Endothelial cell of umbilical vein (primary cell): ENCODE measurements at regions not wholly inside any gene's neighbourhood (a gene's known extent, or its start where the extent isn't known, plus 50 kb on each side); places are given as distances from the start of the nearest gene placed in this dataset.

Experiments
- BruUV-seq: library from RNA; stranded (reverse); fragments of 400-500 nt; replicated peaks from 2 replicates; lab custom pipeline; 2021; lab: Mats Ljungman, UMichigan
- CTCF ChIA-PET: fragments of 300-600, 350-600 bp; sonication (Branson Sonifier 250); formaldehyde crosslinking; loops from one replicate; lab custom pipeline; 2021; ENCODE audit warnings: antibody characterized with exemption, inconsistent platforms; lab: Charles Lee
- POLR2A ChIA-PET: fragments of 300-600, 350-600 bp; sonication (Branson Sonifier 250); formaldehyde crosslinking; loops from one replicate; lab custom pipeline; 2021; ENCODE audit warnings: antibody characterized with exemption, inconsistent platforms; lab: Charles Lee
- DNase-seq: peaks from one replicate; pipeline ENCODE4 v3.0.0-alpha.2; 2011; ENCODE audit warnings: low read depth, low spot score
- FAIRE-seq: peaks from 2 replicates; lab custom pipeline; 2011; peaks lifted over from hg19 to GRCh38; lab: Jason Lieb, UNC
- H2AFZ ChIP-seq: 2 replicates; pipeline ENCODE4 v1.6.0; 2012; ENCODE audit warnings: low read depth, low read length, control low read depth, inconsistent platforms
- H3K27ac ChIP-seq: 2 replicates; pipeline ENCODE4 v1.5.1; 2011; ENCODE audit warnings: low read depth, mild to moderate bottlenecking, control low read depth, low read length, moderate library complexity; ENCODE audit not compliant: insufficient read depth
- H3K27me3 ChIP-seq, 2 experiments: 2 replicates each; pipeline versions ENCODE4 v1.6.0 to v1.6.1; 2011; ENCODE audit warnings: low read length in 2 of 2, mixed read lengths in 1 of 2; ENCODE audit not compliant: control insufficient read depth in 2 of 2, insufficient read depth in 2 of 2
- H3K36me3 ChIP-seq, 2 experiments: 2 replicates in 1 of 2; 3 replicates in 1 of 2; pipeline ENCODE4 v1.5.1; 2011; ENCODE audit warnings: low read length in 2 of 2, mild to moderate bottlenecking in 1 of 2, moderate library complexity in 1 of 2; ENCODE audit not compliant: control insufficient read depth in 2 of 2, insufficient read depth in 2 of 2; ENCODE audit errors: extremely low read depth in 1 of 2
- H3K4me1 ChIP-seq: 3 replicates; pipeline ENCODE4 v1.5.1; 2011; ENCODE audit warnings: mild to moderate bottlenecking, low read length; ENCODE audit not compliant: control insufficient read depth, insufficient read depth; ENCODE audit errors: extremely low read depth
- H3K4me2 ChIP-seq: 2 replicates; pipeline ENCODE4 v1.6.1; 2011; ENCODE audit warnings: low read length, control low read depth, mixed read lengths; ENCODE audit not compliant: insufficient read depth
- H3K4me3 ChIP-seq, 3 experiments: fragments of 200-600 bp in 1 of 3; sonication (generic), shearing (Covaris generic) in 1 of 3; replicated peaks in 1 of 3; 2 replicates each; pipeline ENCODE4 v1.5.1; 2011 to 2016; ENCODE audit warnings: control low read depth in 3 of 3, low read length in 3 of 3, mild to moderate bottlenecking in 2 of 3, inconsistent platforms in 1 of 3, low read depth in 1 of 3, moderate library complexity in 1 of 3; ENCODE audit not compliant: insufficient read depth in 1 of 3
- H3K79me2 ChIP-seq: 2 replicates; pipeline ENCODE4 v1.6.0; 2012; ENCODE audit warnings: low read length, inconsistent platforms; ENCODE audit not compliant: control insufficient read depth, insufficient read depth
- H3K9ac ChIP-seq: replicated peaks from 2 replicates; pipeline ENCODE3; 2011; ENCODE audit warnings: low read length, control low read depth; ENCODE audit not compliant: insufficient read depth; ENCODE audit errors: extremely low read depth
- H3K9me1 ChIP-seq: replicated peaks from 3 replicates; pipeline ENCODE4 v1.6.0; 2011; ENCODE audit warnings: mild to moderate bottlenecking, low read length; ENCODE audit not compliant: control insufficient read depth, insufficient read depth; ENCODE audit errors: extremely low read depth
- H3K9me3 ChIP-seq: replicated peaks from 2 replicates; pipeline ENCODE4 v1.5.1; 2012; ENCODE audit warnings: low read length, inconsistent platforms; ENCODE audit not compliant: control insufficient read depth, insufficient read depth
- H4K20me1 ChIP-seq: replicated peaks from 2 replicates; pipeline ENCODE3; 2011; ENCODE audit warnings: mild to moderate bottlenecking, low read length; ENCODE audit not compliant: control insufficient read depth, insufficient read depth; ENCODE audit errors: extremely low read depth
- CTCF ChIP-seq, 2 donors: IDR thresholded peaks; 1 replicate in 1 of 2; 2 replicates in 1 of 2; pipeline ENCODE4 v1.5.1; 2011; ENCODE audit warnings: low read length in 2 of 2, mild to moderate bottlenecking in 2 of 2, moderate library complexity in 2 of 2, control low read depth in 1 of 2, inconsistent platforms in 1 of 2, low read depth in 1 of 2; ENCODE audit not compliant: insufficient read depth in 1 of 2; ENCODE audit errors: extremely low read depth in 1 of 2
- EZH2 ChIP-seq: IDR thresholded peaks from 2 replicates; pipeline ENCODE4 v1.6.1; 2012; ENCODE audit warnings: borderline replicate concordance, low read depth, mild to moderate bottlenecking, moderate library complexity, low read length, inconsistent platforms; ENCODE audit not compliant: severe bottlenecking
- FOS ChIP-seq: IDR thresholded peaks from 2 replicates; pipeline ENCODE4 v1.6.1; 2011; ENCODE audit warnings: mild to moderate bottlenecking, low read length, moderate library complexity, borderline replicate concordance; ENCODE audit not compliant: insufficient read depth
- GATA2 ChIP-seq: IDR thresholded peaks from 2 replicates; pipeline ENCODE4 v1.7.0; 2011; ENCODE audit warnings: low read depth, mild to moderate bottlenecking, moderate library complexity, mixed read lengths, low read length; ENCODE audit not compliant: insufficient read length, insufficient read depth
- JUN ChIP-seq: IDR thresholded peaks from 2 replicates; pipeline ENCODE4 v1.6.1; 2011; ENCODE audit warnings: borderline replicate concordance, low read depth; ENCODE audit not compliant: insufficient read length, insufficient read depth
- MYC ChIP-seq: IDR thresholded peaks from one replicate; pipeline ENCODE4 v1.6.1; 2011; ENCODE audit warnings: mild to moderate bottlenecking, low read depth, low read length
- POLR2A ChIP-seq: IDR thresholded peaks from 2 replicates; pipeline ENCODE4 v1.6.1; 2012; ENCODE audit warnings: low read depth, mild to moderate bottlenecking, control low read depth, low read length
- POLR2AphosphoS5 ChIP-seq: IDR thresholded peaks from 2 replicates; pipeline ENCODE4 v1.6.1; 2012; ENCODE audit warnings: low read depth, mild to moderate bottlenecking, control low read depth, low read length, moderate library complexity; ENCODE audit not compliant: insufficient read depth
- dilution Hi-C: fragments of 300-500 bp; cut with MboI; formaldehyde crosslinking; loops from one replicate; pipeline ENCODE4 v1.15.0; 2019; ENCODE audit warnings: low sequenced_read_pairs; ENCODE audit not compliant: extremely low pct_ligation_motif_present
- intact Hi-C: fragments of 100-400 bp; cut with micrococcal nuclease; formaldehyde crosslinking; loops from one replicate; pipeline ENCODE4 v1.10.0; 2022
- TF ChIP-seq, protein P1 (sequence below): IDR thresholded peaks from 2 replicates; pipeline ENCODE4 v1.6.1; 2011; ENCODE audit not compliant: insufficient read depth, insufficient read length

DNA sequence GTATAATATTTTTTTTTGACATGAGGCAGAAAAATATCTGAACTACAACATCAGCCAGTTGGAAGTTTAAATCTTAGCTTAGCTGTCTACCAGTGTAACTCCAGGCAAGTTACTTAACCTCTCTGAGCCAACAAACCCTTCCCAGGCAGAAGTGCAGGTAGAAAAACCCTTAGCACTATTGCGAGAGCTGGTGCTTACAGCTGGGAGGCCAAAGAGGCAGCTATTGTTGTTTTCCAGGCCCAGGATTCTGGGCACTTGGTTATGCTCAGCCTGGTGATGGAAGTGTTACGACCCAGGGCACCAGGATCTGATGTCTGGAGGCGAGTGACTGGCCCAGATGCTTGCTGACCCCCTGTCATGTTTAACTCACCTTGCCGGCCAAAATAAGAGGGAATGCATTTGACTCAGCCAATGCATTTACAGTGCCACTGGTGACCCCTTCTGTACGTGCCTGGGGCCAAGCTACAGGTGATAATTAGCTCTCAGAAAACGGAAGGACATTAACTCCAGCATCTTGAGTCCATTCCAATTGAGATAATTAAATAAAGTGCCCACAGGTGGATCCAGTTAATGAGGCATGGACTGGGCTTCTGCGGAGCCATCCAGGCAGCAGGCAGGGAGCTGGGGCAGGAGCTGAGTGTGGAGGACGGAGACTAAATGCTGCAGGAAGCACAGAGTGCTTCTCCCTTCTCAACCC lies 126.5 kb upstream of the HABP2 start:
- no peak for FAIRE-seq
- BruUV-seq, result no TSS peak

More for the DNA sequence above, 126.5 kb upstream of the HABP2 start:
- Histone ChIP-seq H3K79me2 (no peaks in the 10 kb centered on the region), H4K20me1 (no peaks in the 10 kb centered on the region), H3K36me3 (no peaks in the 10 kb centered on the region), H2AFZ (no peak overlapping the region), H3K4me1 (no peaks in the 10 kb centered on the region), H3K9ac (no peak overlapping the region), H3K4me2 (no peak overlapping the region), H3K9me1 (no peaks in the 10 kb centered on the region), H3K9me3 (no peaks in the 10 kb centered on the region), H3K27ac (no peak overlapping the region), H3K27me3 (peaks cover 0 to 1% of the 10 kb centered on the region in 2 experiments), H3K4me3 (no peak overlapping the region)
- CTCF ChIA-PET, result no interaction called here
- no peak for DNase-seq
- dilution Hi-C loops (no loop called here), intact Hi-C loops (no loop called here)
- TF ChIP-seq MYC (no peak), POLR2A (no peak), GATA2 (no peak), FOS (no peak), CTCF (IDR thresholded peaks at IDR 0.05; ENCODE audit: extremely low read depth in 1 of 2, insufficient read depth in 1 of 2, low read depth in 1 of 2, low read length in 2 of 2) (no peak), JUN (no peak), EZH2 (no peak), POLR2AphosphoS5 (no peak)
- TF ChIP-seq, protein P1, sequence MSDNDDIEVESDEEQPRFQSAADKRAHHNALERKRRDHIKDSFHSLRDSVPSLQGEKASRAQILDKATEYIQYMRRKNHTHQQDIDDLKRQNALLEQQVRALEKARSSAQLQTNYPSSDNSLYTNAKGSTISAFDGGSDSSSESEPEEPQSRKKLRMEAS, result no peak
- POLR2A ChIA-PET, result no interaction called here
